Neural cell (in vitro differentiated cells): ENCODE measurements at regions not wholly inside any gene's neighbourhood (a gene's known extent, or its start where the extent isn't known, plus 50 kb on each side); places are given as distances from the start of the nearest gene placed in this dataset.

Experiments
- EP300 ChIP-seq: fragments of 450-650 bp; conservative IDR thresholded peaks from 2 replicates; pipeline ENCODE4 v1.6.1; 2014; ENCODE audit warnings: antibody characterized with exemption, mild to moderate bottlenecking, moderate library complexity; ENCODE audit not compliant: poor library complexity, severe bottlenecking
- EZH2 ChIP-seq: fragments of 200-600, 300-800 bp; shearing (Covaris generic), sonication (generic); IDR thresholded peaks from 2 replicates; pipeline ENCODE4 v1.6.1; 2014; ENCODE audit warnings: antibody characterized with exemption, low read length, borderline replicate concordance, mild to moderate bottlenecking; ENCODE audit not compliant: insufficient read depth, poor library complexity, severe bottlenecking
- MXI1 ChIP-seq: fragments of 450-650 bp; conservative IDR thresholded peaks from 2 replicates; pipeline ENCODE4 v1.6.1; 2014; ENCODE audit warnings: antibody characterized with exemption, mild to moderate bottlenecking; ENCODE audit not compliant: poor library complexity, severe bottlenecking
- POLR2AphosphoS5 ChIP-seq: IDR thresholded peaks from 2 replicates; pipeline ENCODE4 v1.6.1; 2012
- RAD21 ChIP-seq: fragments of 450-650 bp; conservative IDR thresholded peaks from 2 replicates; pipeline ENCODE4 v1.6.1; 2014; ENCODE audit warnings: antibody characterized with exemption, mild to moderate bottlenecking, moderate library complexity
- REST ChIP-seq: IDR thresholded peaks from 2 replicates; pipeline ENCODE4 v1.6.1; 2012; ENCODE audit warnings: borderline replicate concordance
- SMC3 ChIP-seq: fragments of 450-650 bp; conservative IDR thresholded peaks from 2 replicates; pipeline ENCODE4 v1.6.1; 2014; ENCODE audit warnings: antibody characterized with exemption, mild to moderate bottlenecking, moderate library complexity; ENCODE audit not compliant: poor library complexity
- TF ChIP-seq, protein P1 (sequence below): fragments of 450-650 bp; IDR thresholded peaks from 2 replicates; pipeline ENCODE4 v1.5.1; 2014; ENCODE audit warnings: antibody characterized with exemption, mild to moderate bottlenecking, moderate library complexity; ENCODE audit not compliant: poor library complexity, severe bottlenecking

- TF ChIP-seq, protein P1, sequence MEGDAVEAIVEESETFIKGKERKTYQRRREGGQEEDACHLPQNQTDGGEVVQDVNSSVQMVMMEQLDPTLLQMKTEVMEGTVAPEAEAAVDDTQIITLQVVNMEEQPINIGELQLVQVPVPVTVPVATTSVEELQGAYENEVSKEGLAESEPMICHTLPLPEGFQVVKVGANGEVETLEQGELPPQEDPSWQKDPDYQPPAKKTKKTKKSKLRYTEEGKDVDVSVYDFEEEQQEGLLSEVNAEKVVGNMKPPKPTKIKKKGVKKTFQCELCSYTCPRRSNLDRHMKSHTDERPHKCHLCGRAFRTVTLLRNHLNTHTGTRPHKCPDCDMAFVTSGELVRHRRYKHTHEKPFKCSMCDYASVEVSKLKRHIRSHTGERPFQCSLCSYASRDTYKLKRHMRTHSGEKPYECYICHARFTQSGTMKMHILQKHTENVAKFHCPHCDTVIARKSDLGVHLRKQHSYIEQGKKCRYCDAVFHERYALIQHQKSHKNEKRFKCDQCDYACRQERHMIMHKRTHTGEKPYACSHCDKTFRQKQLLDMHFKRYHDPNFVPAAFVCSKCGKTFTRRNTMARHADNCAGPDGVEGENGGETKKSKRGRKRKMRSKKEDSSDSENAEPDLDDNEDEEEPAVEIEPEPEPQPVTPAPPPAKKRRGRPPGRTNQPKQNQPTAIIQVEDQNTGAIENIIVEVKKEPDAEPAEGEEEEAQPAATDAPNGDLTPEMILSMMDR: no peak
- TF ChIP-seq POLR2AphosphoS5 (no peak), REST (no peak), EP300 (no peak), EZH2 (no peak), SMC3 (no peak), MXI1 (no peak), RAD21 (no peak)
Observed at GRCh38 chr5:173823721-173824567, 64.2 kb upstream of the CPEB4 start.
